ENCODE measurements at regions not wholly inside any gene's neighbourhood (a gene's known extent, or its start where the extent isn't known, plus 50 kb on each side); places are given as distances from the start of the nearest gene placed in this dataset.

DNA sequence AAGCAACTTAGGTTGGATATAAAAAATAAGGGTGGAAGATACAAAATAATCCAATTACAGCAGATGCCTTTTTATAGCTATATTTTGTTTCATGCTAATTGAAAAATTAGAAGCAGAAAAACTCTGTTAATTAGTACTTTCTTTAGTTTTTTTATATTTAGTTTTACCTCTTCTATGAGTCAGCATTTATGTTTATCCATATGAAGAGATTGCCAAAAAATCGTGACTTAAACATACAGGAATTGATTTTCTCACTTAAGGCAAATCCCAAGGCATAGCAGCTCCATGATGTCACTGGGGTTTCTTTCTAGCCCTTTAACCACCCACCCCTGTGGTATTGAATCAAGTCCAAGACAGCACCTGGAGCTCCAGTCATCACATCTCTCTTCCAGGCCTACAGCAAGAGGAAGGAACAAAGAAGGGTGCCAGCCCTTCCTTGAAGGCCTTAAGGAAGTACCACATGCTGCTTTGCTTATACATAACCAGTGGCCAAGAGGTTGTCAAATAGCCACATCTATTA lies 365.8 kb upstream of the TENM3 start:
- Histone ChIP-seq H3K18ac (ENCODE audit: low read length) (no peak overlapping the region), H3K27ac (replicated peaks; ENCODE audit: low read length) (no peak overlapping the region), H3K9me3 (replicated peaks in 1 of 2; ENCODE audit: control insufficient read depth in 2 of 2, insufficient read depth in 1 of 2, low read depth in 1 of 2, low read length in 2 of 2) (no peaks in the 10 kb centered on the region), H3K27me3 (ENCODE audit: control insufficient read depth in 3 of 3, insufficient read depth in 3 of 3, low read depth in 1 of 3, low read length in 3 of 3) (no peaks in the 10 kb centered on the region), H3K4me2 (ENCODE audit: insufficient read depth, low read length, poor library complexity, severe bottlenecking) (no peak overlapping the region), H2BK12ac (ENCODE audit: low read length) (no peak overlapping the region), H2BK15ac (ENCODE audit: low read length) (no peak overlapping the region), H3K79me1 (ENCODE audit: low read depth, low read length) (no peaks in the 10 kb centered on the region), H3K14ac (ENCODE audit: low read length) (no peak overlapping the region), H2AFZ (ENCODE audit: low read length) (no peak overlapping the region), H2BK120ac (ENCODE audit: low read depth, low read length) (no peak overlapping the region), H2AK5ac (ENCODE audit: low read depth, low read length) (no peak overlapping the region), H3K4me1 (ENCODE audit: control insufficient read depth in 2 of 2, insufficient read depth in 1 of 2, low read depth in 1 of 2, low read length in 2 of 2) (no peaks in the 10 kb centered on the region), H3K23ac (ENCODE audit: low read depth, low read length, poor library complexity) (no peak overlapping the region), H3K4me3 (ENCODE audit: low read length in 2 of 2) (no peak overlapping the region), H2BK5ac (ENCODE audit: low read length) (no peak overlapping the region), H4K91ac (ENCODE audit: low read depth, low read length, poor library complexity) (no peak overlapping the region), H3K36me3 (replicated peaks in 1 of 2; ENCODE audit: control insufficient read depth in 2 of 2, insufficient read depth in 2 of 2, low read length in 2 of 2) (no peaks in the 10 kb centered on the region), H3K9ac (ENCODE audit: low read depth, low read length, poor library complexity) (no peak overlapping the region), H3K4ac (ENCODE audit: low read length) (no peak overlapping the region), H4K8ac (ENCODE audit: low read depth, low read length) (no peak overlapping the region)
- no CpG with 5 or more reads among the region's 1 CpG for WGBS, 2 donors (ENCODE audit: extremely low coverage in 2 of 2, insufficient read length in 2 of 2, insufficient replicate concordance in 1 of 2)
- no peak for DNase-seq (ENCODE audit: low spot score)

DNA sequence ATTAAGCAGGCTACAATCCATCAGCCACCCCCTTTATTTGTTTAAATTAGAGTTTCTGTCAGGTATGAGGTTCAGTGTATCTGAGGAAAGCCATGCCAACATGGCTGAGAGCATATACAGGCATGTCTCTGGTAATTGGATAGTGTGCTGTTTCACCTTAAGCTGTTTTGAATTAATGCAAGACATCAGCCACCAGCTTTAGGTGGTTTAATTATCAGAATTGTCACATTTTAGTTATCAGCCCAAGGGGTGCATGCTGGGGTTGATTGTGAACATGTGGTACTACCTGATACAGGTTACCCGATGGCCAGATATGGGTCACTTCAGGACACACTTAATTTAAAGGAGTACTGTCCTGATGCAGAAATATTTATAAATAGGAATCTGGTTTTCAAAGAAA lies 353.2 kb upstream of the TENM3 start:
- WGBS, 2 donors (ENCODE audit: extremely low coverage in 2 of 2, insufficient read length in 2 of 2, insufficient replicate concordance in 1 of 2) = no CpG with 5 or more reads among the region's 1 CpG
- H3K4ac ChIP-seq (ENCODE audit: low read length) = no peak overlapping the region
- no peaks in the 10 kb centered on the region for H3K36me3 ChIP-seq (replicated peaks in 1 of 2; ENCODE audit: control insufficient read depth in 2 of 2, insufficient read depth in 2 of 2, low read length in 2 of 2)
- no peak overlapping the region for H2BK15ac ChIP-seq (ENCODE audit: low read length)
- no peak overlapping the region for H2BK5ac ChIP-seq (ENCODE audit: low read length)
- H3K18ac ChIP-seq (ENCODE audit: low read length) = no peak overlapping the region
- no peak overlapping the region for H4K91ac ChIP-seq (ENCODE audit: low read depth, low read length, poor library complexity)
- H2AK5ac ChIP-seq (ENCODE audit: low read depth, low read length) = no peak overlapping the region
- peaks cover 0 to 2% of the 10 kb centered on the region in 2 donors for H3K9me3 ChIP-seq (replicated peaks in 1 of 2; ENCODE audit: control insufficient read depth in 2 of 2, insufficient read depth in 1 of 2, low read depth in 1 of 2, low read length in 2 of 2)
- H3K4me3 ChIP-seq (ENCODE audit: low read length in 2 of 2) = no peak overlapping the region
- H3K23ac ChIP-seq (ENCODE audit: low read depth, low read length, poor library complexity) = no peak overlapping the region
- no peak overlapping the region for H2AFZ ChIP-seq (ENCODE audit: low read length)
- no peaks in the 10 kb centered on the region for H3K79me1 ChIP-seq (ENCODE audit: low read depth, low read length)
- no peak overlapping the region for H2BK120ac ChIP-seq (ENCODE audit: low read depth, low read length)
- H3K27me3 ChIP-seq (ENCODE audit: control insufficient read depth in 3 of 3, insufficient read depth in 3 of 3, low read depth in 1 of 3, low read length in 3 of 3) = no peaks in the 10 kb centered on the region
- no peak overlapping the region for H2BK12ac ChIP-seq (ENCODE audit: low read length)
- no peak overlapping the region for H3K9ac ChIP-seq (ENCODE audit: low read depth, low read length, poor library complexity)
- H3K14ac ChIP-seq (ENCODE audit: low read length) = no peak overlapping the region
- no peak for DNase-seq (ENCODE audit: low spot score)
- H3K27ac ChIP-seq (replicated peaks; ENCODE audit: low read length) = no peak overlapping the region
- no peaks in the 10 kb centered on the region for H3K4me1 ChIP-seq (ENCODE audit: control insufficient read depth in 2 of 2, insufficient read depth in 1 of 2, low read depth in 1 of 2, low read length in 2 of 2)
- H4K8ac ChIP-seq (ENCODE audit: low read depth, low read length) = no peak overlapping the region
- H3K4me2 ChIP-seq (ENCODE audit: insufficient read depth, low read length, poor library complexity, severe bottlenecking) = no peak overlapping the region

DNA sequence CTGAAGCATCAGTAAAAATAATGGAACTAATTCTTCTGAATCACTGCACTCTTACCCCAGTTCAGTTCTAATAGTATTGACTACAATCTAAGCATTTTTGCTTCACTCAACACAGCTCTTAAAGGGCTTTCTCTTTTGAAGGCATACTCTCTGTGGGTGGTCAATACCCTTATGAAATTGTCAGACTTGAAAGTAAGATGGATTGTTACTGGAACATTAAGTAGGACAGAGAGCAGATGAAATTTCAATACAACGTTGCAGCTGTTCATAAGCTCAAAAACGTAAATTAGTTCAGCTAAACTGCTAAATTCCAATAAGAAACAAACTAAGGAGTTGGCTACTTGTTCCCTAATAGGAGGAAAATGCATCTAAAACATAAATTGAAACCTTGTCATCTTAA lies 352.3 kb upstream of the TENM3 start:
- no CpG with 5 or more reads among the region's 2 CpGs for WGBS, 2 donors (ENCODE audit: extremely low coverage in 2 of 2, insufficient read length in 2 of 2, insufficient replicate concordance in 1 of 2)
- no peak overlapping the region for H4K91ac ChIP-seq (ENCODE audit: low read depth, low read length, poor library complexity)
- H3K18ac ChIP-seq (ENCODE audit: low read length) = no peak overlapping the region
- no peak overlapping the region for H3K4ac ChIP-seq (ENCODE audit: low read length)
- no peaks in the 10 kb centered on the region for H3K27me3 ChIP-seq (ENCODE audit: control insufficient read depth in 3 of 3, insufficient read depth in 3 of 3, low read depth in 1 of 3, low read length in 3 of 3)
- H3K36me3 ChIP-seq (replicated peaks in 1 of 2; ENCODE audit: control insufficient read depth in 2 of 2, insufficient read depth in 2 of 2, low read length in 2 of 2) = no peaks in the 10 kb centered on the region
- no peak overlapping the region for H3K4me2 ChIP-seq (ENCODE audit: insufficient read depth, low read length, poor library complexity, severe bottlenecking)
- no peak overlapping the region for H2BK15ac ChIP-seq (ENCODE audit: low read length)
- H3K23ac ChIP-seq (ENCODE audit: low read depth, low read length, poor library complexity) = no peak overlapping the region
- no peaks in the 10 kb centered on the region for H3K79me1 ChIP-seq (ENCODE audit: low read depth, low read length)
- H2BK120ac ChIP-seq (ENCODE audit: low read depth, low read length) = no peak overlapping the region
- peaks cover 0 to 2% of the 10 kb centered on the region in 2 donors for H3K9me3 ChIP-seq (replicated peaks in 1 of 2; ENCODE audit: control insufficient read depth in 2 of 2, insufficient read depth in 1 of 2, low read depth in 1 of 2, low read length in 2 of 2)
- no peak overlapping the region for H3K14ac ChIP-seq (ENCODE audit: low read length)
- H3K4me3 ChIP-seq (ENCODE audit: low read length in 2 of 2) = no peak overlapping the region
- no peak overlapping the region for H2BK12ac ChIP-seq (ENCODE audit: low read length)
- no peak overlapping the region for H2BK5ac ChIP-seq (ENCODE audit: low read length)
- H3K4me1 ChIP-seq (ENCODE audit: control insufficient read depth in 2 of 2, insufficient read depth in 1 of 2, low read depth in 1 of 2, low read length in 2 of 2) = no peaks in the 10 kb centered on the region
- H4K8ac ChIP-seq (ENCODE audit: low read depth, low read length) = no peak overlapping the region
- DNase-seq (ENCODE audit: low spot score) = no peak
- no peak overlapping the region for H2AFZ ChIP-seq (ENCODE audit: low read length)
- no peak overlapping the region for H3K27ac ChIP-seq (replicated peaks; ENCODE audit: low read length)
- no peak overlapping the region for H3K9ac ChIP-seq (ENCODE audit: low read depth, low read length, poor library complexity)
- H2AK5ac ChIP-seq (ENCODE audit: low read depth, low read length) = no peak overlapping the region

DNA sequence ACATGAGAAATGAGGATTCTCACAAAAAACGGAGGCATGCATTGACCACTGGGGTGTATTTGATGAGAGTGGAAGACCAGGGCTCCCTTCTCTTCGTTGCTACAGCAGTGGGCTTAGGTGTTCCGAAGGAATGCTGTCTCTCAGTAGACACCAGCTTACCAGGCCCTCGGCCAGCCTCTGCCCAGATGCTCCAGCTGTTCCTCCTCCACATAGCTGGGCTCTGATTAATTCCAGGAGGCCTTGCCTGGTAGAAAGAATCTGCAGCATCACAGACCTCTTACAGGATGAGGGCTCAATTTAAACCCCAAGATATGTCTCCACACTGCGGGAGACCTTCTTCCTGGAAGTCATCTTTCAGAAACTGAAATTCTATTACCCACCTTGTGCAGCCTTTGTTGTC lies 346.6 kb upstream of the TENM3 start:
- DNase-seq (ENCODE audit: low spot score) = no peak
- no peak overlapping the region for H2BK12ac ChIP-seq (ENCODE audit: low read length)
- WGBS, 2 donors (ENCODE audit: extremely low coverage in 2 of 2, insufficient read length in 2 of 2, insufficient replicate concordance in 1 of 2) = no CpG with 5 or more reads among the region's 5 CpGs
- H3K27ac ChIP-seq (replicated peaks; ENCODE audit: low read length) = no peak overlapping the region
- no peak overlapping the region for H2BK120ac ChIP-seq (ENCODE audit: low read depth, low read length)
- no peak overlapping the region for H2BK15ac ChIP-seq (ENCODE audit: low read length)
- no peaks in the 10 kb centered on the region for H3K36me3 ChIP-seq (replicated peaks in 1 of 2; ENCODE audit: control insufficient read depth in 2 of 2, insufficient read depth in 2 of 2, low read length in 2 of 2)
- H3K4me1 ChIP-seq (ENCODE audit: control insufficient read depth in 2 of 2, insufficient read depth in 1 of 2, low read depth in 1 of 2, low read length in 2 of 2) = peaks cover 0 to 2% of the 10 kb centered on the region in 2 donors
- no peak overlapping the region for H2AK5ac ChIP-seq (ENCODE audit: low read depth, low read length)
- no peak overlapping the region for H3K9ac ChIP-seq (ENCODE audit: low read depth, low read length, poor library complexity)
- no peak overlapping the region for H3K14ac ChIP-seq (ENCODE audit: low read length)
- H3K79me1 ChIP-seq (ENCODE audit: low read depth, low read length) = no peaks in the 10 kb centered on the region
- H3K18ac ChIP-seq (ENCODE audit: low read length) = no peak overlapping the region
- H4K8ac ChIP-seq (ENCODE audit: low read depth, low read length) = no peak overlapping the region
- peak overlapping the region; percentile 49 for H2AFZ ChIP-seq (ENCODE audit: low read length)
- no peak overlapping the region for H4K91ac ChIP-seq (ENCODE audit: low read depth, low read length, poor library complexity)
- H3K4ac ChIP-seq (ENCODE audit: low read length) = no peak overlapping the region
- H3K27me3 ChIP-seq (ENCODE audit: control insufficient read depth in 3 of 3, insufficient read depth in 3 of 3, low read depth in 1 of 3, low read length in 3 of 3) = no peaks in the 10 kb centered on the region
- H2BK5ac ChIP-seq (ENCODE audit: low read length) = no peak overlapping the region
- H3K23ac ChIP-seq (ENCODE audit: low read depth, low read length, poor library complexity) = no peak overlapping the region
- H3K4me2 ChIP-seq (ENCODE audit: insufficient read depth, low read length, poor library complexity, severe bottlenecking) = no peak overlapping the region
- H3K4me3 ChIP-seq (ENCODE audit: low read length in 2 of 2) = no peak overlapping the region
- H3K9me3 ChIP-seq (replicated peaks in 1 of 2; ENCODE audit: control insufficient read depth in 2 of 2, insufficient read depth in 1 of 2, low read depth in 1 of 2, low read length in 2 of 2) = no peaks in the 10 kb centered on the region

Data from neuronal stem cell (in vitro differentiated cells).